HG02840 (cell line): ENCODE measurements at regions not wholly inside any gene's neighbourhood (a gene's known extent, or its start where the extent isn't known, plus 50 kb on each side); places are given as distances from the start of the nearest gene placed in this dataset.
"Not testable (repeated sequence)": the region's sequence is repeated elsewhere in the genome, so short reads cannot be mapped to it uniquely, and the experiment has no call there.

Experiments
- ATAC-seq: cut with Tn5 transposase; IDR thresholded peaks from one replicate; pipeline ENCODE4 v1.9.1; 2021; ENCODE audit warnings: mild to moderate bottlenecking, moderate library complexity, moderate number of reproducible peaks; ENCODE audit not compliant: unreplicated experiment, low FRiP score

DNA sequence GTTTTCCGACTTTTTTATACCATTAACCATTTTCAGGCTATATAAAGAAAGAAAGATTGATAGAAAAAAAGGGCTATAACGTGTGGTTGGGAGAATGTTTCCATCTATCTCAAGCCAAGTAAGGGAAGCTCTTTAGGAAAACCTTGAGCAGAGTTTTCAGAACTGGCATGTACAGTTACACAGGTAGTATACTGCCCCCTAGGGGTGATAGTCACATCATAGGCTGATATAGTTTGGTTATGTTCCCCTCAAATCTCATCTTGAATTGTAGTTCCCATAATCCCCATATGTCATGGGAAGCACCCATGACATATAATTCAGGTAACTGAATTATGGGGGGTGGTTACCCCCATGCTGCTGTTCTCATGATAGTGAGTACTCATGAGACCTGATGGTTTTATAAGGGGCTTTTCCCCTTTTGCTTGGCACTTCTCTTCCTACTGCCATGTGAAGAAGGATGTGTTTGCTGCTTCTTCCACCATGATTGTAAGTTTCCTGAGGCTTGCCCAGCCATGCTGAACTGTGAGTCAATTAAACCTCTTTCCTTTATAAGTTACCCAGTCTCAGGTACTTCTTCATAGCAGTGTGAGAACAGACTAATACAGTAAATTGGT lies 186.8 kb downstream of the TMA16 start:
- ATAC-seq: no peak

DNA sequence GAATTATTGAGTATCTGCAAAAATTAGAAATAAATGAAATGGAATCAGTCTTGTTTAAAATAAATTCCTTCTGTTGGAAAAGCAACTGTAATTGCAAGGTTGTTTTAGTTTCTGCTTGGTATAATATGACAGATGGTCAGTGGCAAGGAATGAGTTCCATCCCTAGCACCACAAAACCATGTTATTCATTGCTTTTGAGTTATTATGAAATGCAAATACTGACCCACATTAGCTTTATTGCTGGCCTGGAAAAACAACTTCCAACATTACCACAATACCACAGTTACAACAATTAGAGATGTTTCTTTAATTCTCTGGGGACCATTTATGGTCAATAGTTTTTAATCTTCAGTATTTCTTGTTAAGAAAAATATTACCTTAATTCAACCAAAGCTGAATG lies 194.4 kb downstream of the TMA16 start:
- ATAC-seq: no peak

DNA sequence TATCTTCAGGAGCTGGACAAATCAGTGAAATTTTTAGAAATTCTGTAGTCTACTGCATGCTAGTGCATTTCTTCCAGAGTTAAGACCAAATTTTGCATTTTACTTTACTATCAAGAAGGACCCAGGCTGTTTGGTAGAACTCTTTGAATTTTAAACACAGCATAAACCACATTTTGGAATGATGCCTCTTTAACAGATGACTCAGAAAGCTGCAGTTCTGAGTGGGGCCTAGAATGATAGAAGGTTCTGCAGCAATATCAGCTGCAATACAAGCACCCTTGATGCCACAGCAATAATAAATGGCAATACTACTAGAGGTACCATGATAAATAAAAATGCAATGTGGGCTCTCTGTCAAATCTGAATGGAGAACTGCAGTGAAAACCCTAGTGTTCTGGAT lies 198.7 kb downstream of the TMA16 start:
- no peak for ATAC-seq

DNA sequence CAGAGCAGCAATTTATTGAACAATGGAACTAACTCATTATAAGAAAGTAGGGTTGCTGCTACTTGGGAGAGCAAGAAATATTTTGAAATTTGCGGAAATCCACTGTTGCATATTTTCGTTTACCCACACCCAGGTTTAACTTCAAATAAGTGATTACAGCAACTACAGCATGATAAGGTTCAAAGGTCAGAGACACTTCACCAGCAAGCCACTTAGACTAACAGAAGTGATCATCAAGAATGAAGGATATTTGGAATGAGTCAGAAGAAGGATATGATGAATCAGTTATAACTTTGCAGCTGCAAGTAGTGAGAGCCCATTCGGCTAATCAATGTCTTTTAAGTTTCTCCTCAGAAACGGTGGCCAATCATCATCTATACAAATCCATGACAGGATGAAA lies 199.3 kb downstream of the TMA16 start:
- no peak for ATAC-seq

- no peak for ATAC-seq
Measured at GRCh38 chr4:163694385-163694784, 199.9 kb downstream of the TMA16 start.

GRCh38 chr4:163697121-163697520 lies 202.6 kb downstream of the TMA16 start:
- no peak for ATAC-seq

- ATAC-seq: not testable (repeated sequence)
Measured at GRCh38 chr4:163700383-163700782, 205.9 kb downstream of the TMA16 start.

- ATAC-seq: peak; percentile 96
Measured at GRCh38 chr4:163701916-163702315, 207.4 kb downstream of the TMA16 start.

DNA sequence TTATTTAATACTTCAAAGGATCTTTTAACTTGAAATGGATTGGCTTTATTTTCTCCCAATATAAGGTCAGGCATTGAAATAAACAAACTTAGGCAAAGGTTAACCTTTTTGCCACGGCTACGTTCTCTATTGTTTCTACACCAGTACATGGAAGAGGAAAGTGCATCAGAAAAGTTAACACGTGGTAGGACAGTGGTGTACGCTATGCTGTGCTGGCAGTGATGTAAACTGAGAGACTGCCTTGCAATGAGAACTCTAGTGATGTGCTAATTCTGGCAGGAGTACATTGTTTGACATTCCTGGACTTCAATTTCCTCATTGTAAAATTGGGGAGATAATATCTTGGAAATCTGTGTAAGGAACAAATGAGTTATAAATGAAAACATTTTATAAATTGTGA lies 208.2 kb downstream of the TMA16 start:
- no peak for ATAC-seq

- no peak for ATAC-seq
Measured at GRCh38 chr4:163703251-163703650, 208.8 kb downstream of the TMA16 start.

GRCh38 chr4:163707873-163708272 lies 213.4 kb downstream of the TMA16 start:
- no peak for ATAC-seq

GRCh38 chr4:163709601-163710000 lies 215.1 kb downstream of the TMA16 start:
- no peak for ATAC-seq

GRCh38 chr4:163710158-163710557 lies 215.7 kb downstream of the TMA16 start:
- no peak for ATAC-seq

DNA sequence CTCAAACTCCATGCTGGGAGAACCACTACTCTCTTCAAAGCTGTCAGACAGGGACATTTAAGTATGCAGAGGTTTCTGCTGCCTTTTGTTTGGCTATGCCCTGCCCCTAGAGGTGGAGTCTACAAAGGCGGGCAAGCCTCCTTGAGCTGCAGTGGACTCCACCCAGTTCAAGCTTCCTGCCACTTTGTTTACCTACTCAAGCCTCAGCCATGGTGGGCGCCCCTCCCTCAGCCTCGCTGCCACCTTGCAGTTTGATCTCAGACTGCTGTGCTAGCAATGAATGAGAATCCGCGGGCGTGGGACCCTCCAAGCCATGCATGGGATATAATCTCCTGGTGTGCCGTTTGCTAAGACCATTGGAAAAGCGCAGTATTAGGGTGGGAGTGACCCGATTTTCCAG lies 230.0 kb downstream of the TMA16 start:
- ATAC-seq: not testable (repeated sequence)

GRCh38 chr4:163726641-163727040 lies 232.2 kb downstream of the TMA16 start:
- no peak for ATAC-seq

DNA sequence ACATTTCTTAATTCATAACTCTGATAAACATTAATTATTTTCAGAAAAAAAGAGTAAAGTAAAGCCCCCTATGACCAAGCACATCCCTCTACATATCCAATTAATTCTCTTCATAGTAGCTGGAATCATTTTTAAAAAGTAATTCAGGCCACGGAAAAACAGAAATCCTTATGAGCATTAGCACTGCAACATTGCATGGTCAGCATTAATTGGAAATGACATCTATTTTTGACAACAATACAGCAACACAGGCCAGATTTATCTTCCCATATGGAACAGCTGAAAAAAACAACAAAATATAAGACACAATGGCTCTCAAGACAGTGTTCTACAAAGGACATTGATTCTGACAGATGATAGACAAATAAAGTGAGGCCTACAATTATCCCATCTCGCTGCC lies 236.6 kb downstream of the TMA16 start:
- no peak for ATAC-seq

GRCh38 chr4:163732473-163732872 lies 238.0 kb downstream of the TMA16 start:
- no peak for ATAC-seq

- no peak for ATAC-seq
Measured at GRCh38 chr4:163736876-163737275, 242.4 kb downstream of the TMA16 start.

- ATAC-seq: not testable (repeated sequence)
Measured at GRCh38 chr4:163737846-163738245, 243.4 kb downstream of the TMA16 start.

GRCh38 chr4:163738521-163738920 lies 244.0 kb downstream of the TMA16 start:
- ATAC-seq: no peak

GRCh38 chr4:163744861-163745260 lies 250.4 kb downstream of the TMA16 start:
- ATAC-seq: peak; percentile 91

DNA sequence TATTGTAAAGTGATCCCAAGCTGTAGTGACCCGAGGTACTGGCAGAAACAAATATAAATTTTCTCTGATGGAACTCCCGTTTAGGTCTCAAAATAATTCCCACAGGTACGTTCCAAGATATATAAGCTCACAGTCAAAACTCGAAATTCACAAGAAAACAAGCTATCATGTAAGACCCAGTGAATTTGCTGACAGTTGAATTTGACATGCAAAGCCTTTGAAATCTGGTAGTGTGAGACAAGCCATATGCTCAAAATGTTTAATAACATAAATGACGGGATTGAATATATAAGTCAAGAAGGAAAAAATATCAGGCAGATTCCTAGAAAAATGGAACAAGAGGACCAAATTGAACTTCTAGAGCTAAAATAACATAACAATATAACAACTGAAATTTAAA lies 252.8 kb downstream of the TMA16 start:
- no peak for ATAC-seq

GRCh38 chr4:163747886-163748285 lies 253.4 kb downstream of the TMA16 start:
- no peak for ATAC-seq
